CD14-positive monocyte (primary cell): ENCODE measurements at regions not wholly inside any gene's neighbourhood (a gene's known extent, or its start where the extent isn't known, plus 50 kb on each side); places are given as distances from the start of the nearest gene placed in this dataset.

Experiments used
- DNase-seq, 3 donors: peaks; one replicate each; pipeline ENCODE4 v3.0.0-alpha.2; 2011 to 2022
- H2AFZ ChIP-seq: 2 replicates; pipeline ENCODE4 v1.6.0; 2012; ENCODE audit warnings: mild to moderate bottlenecking, low read depth, low read length, inconsistent platforms; ENCODE audit not compliant: insufficient read depth, poor library complexity, severe bottlenecking
- H3K27ac ChIP-seq, 2 donors: 1 replicate in 1 of 2; 2 replicates in 1 of 2; pipeline ENCODE4 v1.5.1; 2012 to 2013; ENCODE audit warnings: low read length in 2 of 2, control low read depth in 1 of 2, inconsistent platforms in 1 of 2, low read depth in 1 of 2, mild to moderate bottlenecking in 1 of 2
- H3K27me3 ChIP-seq, 2 donors: one replicate each; pipeline versions ENCODE4 v1.6.0 to v1.6.1; 2011 to 2013; ENCODE audit warnings: low read length in 2 of 2; ENCODE audit not compliant: control insufficient read depth in 2 of 2, insufficient read depth in 2 of 2
- H3K36me3 ChIP-seq, 2 donors: replicated peaks in 1 of 2; 1 replicate in 1 of 2; 2 replicates in 1 of 2; pipeline versions ENCODE4 v1.5.1 to v1.6.1; 2012 to 2013; ENCODE audit warnings: low read length in 2 of 2, control low read depth in 1 of 2, inconsistent platforms in 1 of 2, mild to moderate bottlenecking in 1 of 2; ENCODE audit not compliant: insufficient read depth in 2 of 2, control insufficient read depth in 1 of 2
- H3K4me1 ChIP-seq, 2 donors: 1 replicate in 1 of 2; 2 replicates in 1 of 2; pipeline versions ENCODE4 v1.5.1 to v1.6.1; 2012 to 2013; ENCODE audit warnings: low read length in 2 of 2, control low read depth in 1 of 2, inconsistent platforms in 1 of 2, mild to moderate bottlenecking in 1 of 2, moderate library complexity in 1 of 2; ENCODE audit not compliant: insufficient read depth in 2 of 2, control insufficient read depth in 1 of 2
- H3K4me2 ChIP-seq: replicated peaks from 2 replicates; pipeline ENCODE3; 2012; ENCODE audit warnings: low read length, moderate library complexity, mild to moderate bottlenecking; ENCODE audit not compliant: poor library complexity, severe bottlenecking; ENCODE audit errors: extremely low read depth
- H3K4me3 ChIP-seq, 3 experiments: fragments of 200-600 bp in 1 of 3; sonication (generic) in 1 of 3; replicated peaks in 1 of 3; 1 replicate in 2 of 3; 2 replicates in 1 of 3; pipeline ENCODE4 v1.5.1; 2011 to 2013; ENCODE audit warnings: low read length in 3 of 3, mild to moderate bottlenecking in 3 of 3, control low read depth in 2 of 3, low read depth in 2 of 3, inconsistent platforms in 1 of 3, moderate library complexity in 1 of 3
- H3K79me2 ChIP-seq: 2 replicates; pipeline ENCODE4 v1.6.0; 2012; ENCODE audit warnings: mild to moderate bottlenecking, control low read depth, inconsistent platforms, low read length, moderate library complexity; ENCODE audit not compliant: insufficient read depth
- H3K9ac ChIP-seq: 2 replicates; pipeline ENCODE4 v1.6.0; 2017; ENCODE audit warnings: low read length, mild to moderate bottlenecking; ENCODE audit not compliant: insufficient read depth, poor library complexity, severe bottlenecking
- H3K9me3 ChIP-seq, 2 donors: replicated peaks in 1 of 2; 1 replicate in 1 of 2; 2 replicates in 1 of 2; pipeline versions ENCODE4 v1.5.1 to v1.6.1; 2012 to 2013; ENCODE audit warnings: low read length in 2 of 2, control low read depth in 1 of 2; ENCODE audit not compliant: control insufficient read depth in 1 of 2, insufficient read depth in 1 of 2
- H4K20me1 ChIP-seq: 2 replicates; pipeline ENCODE4 v1.6.0; 2012; ENCODE audit warnings: mild to moderate bottlenecking, low read length, control low read depth, moderate library complexity; ENCODE audit not compliant: insufficient read depth
- H3K27ac Mint-ChIP-seq, 7 donors: one replicate each; pipeline ENCODE4 v1.8.0; 2020; ENCODE audit warnings: mild to moderate bottlenecking in 7 of 7, mixed read lengths in 7 of 7, moderate library complexity in 6 of 7, inconsistent platforms in 2 of 7
- H3K27me3 Mint-ChIP-seq, 3 donors: one replicate each; pipeline ENCODE4 v1.8.0; 2021 to 2022; ENCODE audit warnings: low read depth in 3 of 3, mild to moderate bottlenecking in 3 of 3, mixed read lengths in 3 of 3, moderate library complexity in 3 of 3, inconsistent platforms in 1 of 3
- H3K36me3 Mint-ChIP-seq, 2 donors: one replicate each; pipeline ENCODE4 v1.8.0; 2020; ENCODE audit warnings: mixed read lengths in 2 of 2, inconsistent platforms in 1 of 2, mild to moderate bottlenecking in 1 of 2
- H3K4me1 Mint-ChIP-seq: one replicate; pipeline ENCODE4 v1.8.0; 2020; ENCODE audit warnings: mild to moderate bottlenecking, mixed read lengths
- H3K4me3 Mint-ChIP-seq, 2 donors: one replicate each; pipeline ENCODE4 v1.8.0; 2020; ENCODE audit warnings: mild to moderate bottlenecking in 2 of 2, mixed read lengths in 2 of 2, moderate library complexity in 1 of 2
- H3K9me3 Mint-ChIP-seq, 7 donors: one replicate each; pipeline ENCODE4 v1.8.0; 2020 to 2022; ENCODE audit warnings: mixed read lengths in 7 of 7, mild to moderate bottlenecking in 6 of 7, moderate library complexity in 6 of 7, inconsistent platforms in 2 of 7
- WGBS: methylation state at CpG from one replicate; pipeline ENCODE4 v1.1.5; 2013; ENCODE audit warnings: missing lambda C conversion rate; ENCODE audit not compliant: insufficient coverage; 5-methylcytosine and 5-hydroxymethylcytosine counted together
- intact Hi-C, 2 donors: fragments of 100-400 bp; cut with micrococcal nuclease; formaldehyde crosslinking; loops; one replicate each; pipeline versions ENCODE4 v1.15.0 to v1.15.1; 2023
- TF ChIP-seq, protein P1 (sequence below): fragments of 200-600 bp; IDR thresholded peaks from one replicate; pipeline ENCODE4 v1.8.0; 2022; ENCODE audit warnings: antibody characterized with exemption, mild to moderate bottlenecking

DNA sequence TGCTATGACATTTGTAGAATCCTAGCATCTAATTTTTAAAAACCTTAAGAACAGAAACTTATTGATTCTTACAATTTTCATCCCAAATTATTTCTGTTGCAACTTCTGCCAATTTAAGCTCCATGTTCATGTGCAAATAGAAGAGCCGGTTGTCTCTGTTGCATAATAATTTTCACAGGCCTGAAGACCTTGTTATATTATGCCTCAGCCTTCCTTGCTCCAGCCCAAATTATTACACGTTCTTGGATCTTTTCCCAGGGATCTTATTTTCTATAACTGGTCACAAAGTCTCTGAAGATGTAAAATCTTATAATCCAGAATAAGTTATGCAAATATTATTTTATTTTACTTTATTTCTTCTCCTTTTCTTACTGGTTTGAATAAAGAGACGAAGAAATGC lies 210.7 kb upstream of the DPH6 start:
- Histone ChIP-seq H3K9ac (no peak overlapping the region), H3K4me3 (no peak overlapping the region), H3K36me3 (no peaks in the 10 kb centered on the region), H3K27me3 (no peaks in the 10 kb centered on the region), H4K20me1 (no peaks in the 10 kb centered on the region), H2AFZ (no peak overlapping the region), H3K4me2 (no peak overlapping the region), H3K79me2 (no peaks in the 10 kb centered on the region), H3K9me3 (no peaks in the 10 kb centered on the region), H3K4me1 (no peaks in the 10 kb centered on the region), H3K27ac (no peak overlapping the region)
- Mint-ChIP-seq H3K27ac (no peak overlapping the region), H3K27me3 (peaks cover 0 to 1% (median 1%) of the 10 kb centered on the region in 3 donors), H3K4me1 (no peaks in the 10 kb centered on the region), H3K36me3 (no peaks in the 10 kb centered on the region), H3K4me3 (no peak overlapping the region), H3K9me3 (no peaks in the 10 kb centered on the region)
- DNase-seq: no peak
- TF ChIP-seq, protein P1, sequence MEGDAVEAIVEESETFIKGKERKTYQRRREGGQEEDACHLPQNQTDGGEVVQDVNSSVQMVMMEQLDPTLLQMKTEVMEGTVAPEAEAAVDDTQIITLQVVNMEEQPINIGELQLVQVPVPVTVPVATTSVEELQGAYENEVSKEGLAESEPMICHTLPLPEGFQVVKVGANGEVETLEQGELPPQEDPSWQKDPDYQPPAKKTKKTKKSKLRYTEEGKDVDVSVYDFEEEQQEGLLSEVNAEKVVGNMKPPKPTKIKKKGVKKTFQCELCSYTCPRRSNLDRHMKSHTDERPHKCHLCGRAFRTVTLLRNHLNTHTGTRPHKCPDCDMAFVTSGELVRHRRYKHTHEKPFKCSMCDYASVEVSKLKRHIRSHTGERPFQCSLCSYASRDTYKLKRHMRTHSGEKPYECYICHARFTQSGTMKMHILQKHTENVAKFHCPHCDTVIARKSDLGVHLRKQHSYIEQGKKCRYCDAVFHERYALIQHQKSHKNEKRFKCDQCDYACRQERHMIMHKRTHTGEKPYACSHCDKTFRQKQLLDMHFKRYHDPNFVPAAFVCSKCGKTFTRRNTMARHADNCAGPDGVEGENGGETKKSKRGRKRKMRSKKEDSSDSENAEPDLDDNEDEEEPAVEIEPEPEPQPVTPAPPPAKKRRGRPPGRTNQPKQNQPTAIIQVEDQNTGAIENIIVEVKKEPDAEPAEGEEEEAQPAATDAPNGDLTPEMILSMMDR: no peak
- WGBS: no CpG with 5 or more reads among the region's 3 CpGs
- intact Hi-C loops: no loop called here

DNA sequence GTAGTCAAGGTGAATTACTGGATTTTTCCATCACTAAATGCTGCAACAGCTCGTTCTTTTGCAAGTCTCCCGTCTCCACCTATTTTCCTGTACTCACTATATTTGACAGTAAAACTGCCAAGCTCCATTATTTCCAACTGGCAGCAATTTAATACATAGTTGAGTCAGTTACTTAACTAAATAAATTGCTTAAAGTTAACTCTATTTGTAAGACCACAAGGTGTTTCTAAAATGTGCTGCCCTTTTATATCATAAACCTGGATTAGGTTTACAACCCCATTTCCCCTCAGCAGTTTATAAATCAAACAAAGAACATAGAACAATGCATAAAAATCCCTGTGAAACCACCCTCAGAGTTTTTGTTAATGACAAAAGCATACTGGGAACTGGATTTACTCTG lies 211.4 kb upstream of the DPH6 start:
- no peak overlapping the region for H3K9ac ChIP-seq
- Mint-ChIP-seq H3K9me3 (peaks cover 0 to 2% (median 0%) of the 10 kb centered on the region in 7 donors), H3K27me3 (peaks cover 0 to 1% (median 0%) of the 10 kb centered on the region in 3 donors), H3K4me1 (no peaks in the 10 kb centered on the region), H3K36me3 (no peaks in the 10 kb centered on the region), H3K27ac (no peak overlapping the region), H3K4me3 (no peak overlapping the region)
- no peaks in the 10 kb centered on the region for H3K79me2 ChIP-seq
- no CpG with 5 or more reads among the region's 2 CpGs for WGBS
- no peak for DNase-seq
- no peaks in the 10 kb centered on the region for H3K9me3 ChIP-seq
- H3K4me2 ChIP-seq: no peak overlapping the region
- intact Hi-C loops: no loop called here
- no peak overlapping the region for H3K4me3 ChIP-seq
- no peak overlapping the region for H3K27ac ChIP-seq
- TF ChIP-seq, protein P1: no peak
- no peak overlapping the region for H2AFZ ChIP-seq
- H4K20me1 ChIP-seq: no peaks in the 10 kb centered on the region
- H3K27me3 ChIP-seq: no peaks in the 10 kb centered on the region
- H3K36me3 ChIP-seq: no peaks in the 10 kb centered on the region
- no peaks in the 10 kb centered on the region for H3K4me1 ChIP-seq
